ENCODE measurements at regions not wholly inside any gene's neighbourhood (a gene's known extent, or its start where the extent isn't known, plus 50 kb on each side); places are given as distances from the start of the nearest gene placed in this dataset.

DNA sequence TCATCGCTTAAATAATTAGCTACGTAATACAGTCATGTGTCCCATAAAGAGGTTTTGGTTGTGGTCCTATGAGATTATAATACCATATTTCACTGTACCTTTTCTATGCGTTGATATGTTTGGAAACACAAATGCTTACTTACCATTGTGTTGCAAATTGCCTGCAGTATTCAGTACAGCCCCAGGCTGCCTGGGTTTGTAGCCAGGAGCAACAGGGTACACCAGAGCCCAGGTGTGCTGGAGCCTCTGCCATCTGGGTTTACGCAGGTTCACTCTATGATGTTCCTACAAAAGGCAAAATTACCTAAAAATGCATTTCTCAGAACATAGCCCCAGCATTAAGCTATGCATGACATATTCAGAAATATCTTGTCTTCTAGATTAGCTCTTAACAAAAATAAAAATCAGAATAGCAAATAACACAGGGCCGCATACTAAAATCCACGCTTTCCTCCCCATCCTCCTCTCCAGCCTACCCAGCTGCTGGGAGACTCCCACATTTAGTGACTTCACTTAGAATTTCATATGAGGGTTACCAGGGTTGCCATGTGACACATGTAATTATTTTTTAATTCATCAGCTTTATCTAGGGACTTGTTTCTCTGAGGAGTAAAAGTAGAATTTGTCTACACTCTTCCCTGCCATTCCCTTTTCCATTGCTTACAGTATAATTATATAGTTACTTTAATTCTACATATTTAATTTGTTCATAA lies 559.0 kb upstream of the ADARB2 start:
- DNase-seq = no peak

DNA sequence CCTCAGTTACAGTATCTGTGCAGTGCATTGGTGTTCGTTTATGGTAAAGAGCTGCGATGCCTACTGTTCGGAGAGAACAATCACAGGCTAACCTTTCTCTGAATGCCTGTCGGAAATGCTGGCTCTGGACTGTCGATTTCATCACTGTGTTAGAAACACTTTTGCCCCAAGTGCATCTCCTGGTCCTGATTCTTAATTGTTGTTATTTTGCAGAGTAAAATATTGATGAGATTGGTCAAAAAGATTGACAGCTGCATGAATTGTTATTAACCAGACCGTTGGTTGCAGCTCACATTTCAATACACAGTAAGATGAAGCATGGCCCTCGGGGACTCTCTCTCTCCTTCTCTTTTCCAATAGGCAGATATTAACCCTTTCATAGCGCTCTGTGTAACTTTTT lies 557.4 kb upstream of the ADARB2 start:
- DNase-seq = no peak

DNA sequence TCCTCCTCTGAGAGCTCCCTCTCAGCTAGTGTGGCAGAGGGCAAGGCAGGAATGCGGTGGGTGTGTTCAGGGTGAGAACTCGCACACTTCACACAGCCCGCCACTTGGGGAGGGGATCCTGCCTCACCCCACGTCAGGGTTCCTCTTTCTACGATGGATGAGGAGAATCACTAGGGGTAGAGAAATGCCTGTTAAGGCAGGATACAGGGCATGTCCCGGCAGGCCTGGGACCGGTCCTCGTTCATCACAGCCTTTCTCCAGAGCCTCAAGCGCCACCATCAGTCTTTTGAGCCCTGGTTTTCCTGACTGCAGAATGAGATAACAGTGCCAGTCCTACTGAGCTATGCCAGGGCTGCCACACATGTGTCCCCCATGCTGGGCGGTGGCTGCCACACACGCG lies 546.7 kb upstream of the ADARB2 start:
- DNase-seq = no peak

DNA sequence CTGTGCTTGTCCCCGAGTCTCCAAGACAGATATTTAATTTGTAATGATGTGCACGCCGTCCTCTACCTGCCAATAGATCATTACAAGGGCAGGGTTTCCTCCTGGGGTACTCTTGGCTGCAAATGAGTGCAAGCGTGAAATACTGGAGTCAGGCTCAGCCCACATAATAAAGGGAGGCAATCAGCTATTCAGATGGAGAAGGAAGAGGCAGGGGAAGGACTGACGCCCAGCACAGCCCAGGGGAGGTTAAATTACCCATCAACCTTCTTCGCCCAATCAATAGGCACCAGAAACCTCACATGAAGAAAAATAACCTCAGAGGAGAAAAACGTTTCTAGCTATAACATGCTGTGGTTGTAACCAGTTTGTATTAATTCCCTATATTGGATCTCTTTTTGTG lies 544.9 kb upstream of the ADARB2 start:
- DNase-seq = no peak

DNA sequence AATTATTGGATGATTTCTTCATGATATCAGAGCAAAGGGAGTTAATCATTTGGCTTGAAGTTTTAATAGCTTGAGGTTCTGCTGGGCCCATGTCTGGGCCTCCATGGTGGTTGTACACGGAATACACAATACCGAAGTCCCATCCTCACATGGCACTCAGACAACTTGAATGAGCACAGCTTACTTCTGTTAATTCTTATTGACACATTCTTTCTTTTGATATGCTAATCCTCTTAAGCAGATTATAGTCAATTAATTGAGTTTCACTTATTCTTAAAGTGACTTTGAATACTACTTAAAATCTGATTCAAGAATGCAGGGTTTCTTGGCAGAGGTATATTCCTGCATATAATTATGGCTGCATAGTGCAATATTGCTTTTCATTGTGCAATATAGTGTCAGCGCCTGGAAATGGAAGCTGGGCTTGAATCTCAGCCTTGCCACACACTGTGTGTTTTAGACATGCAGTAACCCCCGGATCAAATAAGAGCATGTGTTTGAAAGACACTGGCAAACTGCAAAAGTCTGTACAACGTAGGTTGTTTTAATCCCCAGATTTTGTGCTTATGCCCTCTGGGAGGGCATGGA lies 543.5 kb upstream of the ADARB2 start:
- no peak for DNase-seq

DNA sequence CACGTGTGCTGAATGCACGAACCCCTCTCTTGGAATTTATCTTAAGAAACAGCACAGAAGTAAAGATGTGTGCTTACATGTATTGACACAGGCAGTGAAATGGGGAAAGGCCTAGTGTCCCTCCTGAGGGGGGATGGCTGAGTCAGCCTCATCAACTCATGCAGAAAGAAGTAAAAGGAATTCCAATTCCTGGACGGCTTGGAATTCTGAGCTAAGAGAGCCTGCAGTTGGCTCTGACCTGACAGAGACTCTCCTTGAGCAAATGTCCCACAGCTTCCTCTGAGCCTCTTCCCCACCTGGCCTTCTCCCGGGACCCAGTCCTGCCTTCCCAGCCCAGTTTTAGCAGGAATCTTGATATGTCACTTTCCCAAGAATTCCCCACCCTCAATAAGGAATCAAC lies 542.4 kb upstream of the ADARB2 start:
- DNase-seq = no peak

DNA sequence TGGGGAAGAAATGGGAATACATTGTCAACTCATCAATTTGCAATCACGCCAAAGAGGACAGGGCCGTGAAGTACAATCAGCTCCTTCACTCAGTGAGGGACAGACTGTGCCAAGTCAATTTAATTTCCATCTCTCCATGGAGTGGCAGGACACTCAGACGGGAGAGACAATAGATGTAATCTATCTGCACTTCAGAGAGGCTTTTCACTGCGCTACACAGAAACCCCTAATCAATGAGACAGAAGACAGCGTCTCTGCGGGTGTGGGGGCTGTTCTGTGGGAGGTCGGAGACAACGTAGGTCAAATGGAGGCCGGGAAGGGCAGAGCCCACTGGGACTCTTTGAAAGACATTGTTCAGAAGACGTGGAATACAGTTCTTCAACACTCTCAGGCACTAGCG lies 541.0 kb upstream of the ADARB2 start:
- no peak for DNase-seq

DNA sequence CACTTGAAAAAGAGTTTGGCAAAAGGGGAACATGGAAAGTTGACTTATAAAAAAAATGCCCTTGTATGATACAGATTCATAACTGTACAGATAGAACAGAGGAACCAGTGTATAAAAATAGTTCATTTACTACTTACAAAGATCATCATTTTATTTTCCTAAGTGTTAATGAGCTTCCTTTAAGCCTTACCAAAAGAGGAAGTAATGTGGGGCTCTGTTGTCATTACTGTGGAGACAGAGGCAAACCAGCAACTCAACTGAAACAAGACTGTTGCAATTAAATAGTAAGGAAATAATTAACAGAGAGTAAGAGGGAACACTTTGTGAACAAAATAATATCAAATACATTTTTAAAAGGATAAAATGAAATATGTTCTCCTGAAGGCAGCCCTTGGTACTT lies 526.2 kb upstream of the ADARB2 start:
- no peak for DNase-seq

DNA sequence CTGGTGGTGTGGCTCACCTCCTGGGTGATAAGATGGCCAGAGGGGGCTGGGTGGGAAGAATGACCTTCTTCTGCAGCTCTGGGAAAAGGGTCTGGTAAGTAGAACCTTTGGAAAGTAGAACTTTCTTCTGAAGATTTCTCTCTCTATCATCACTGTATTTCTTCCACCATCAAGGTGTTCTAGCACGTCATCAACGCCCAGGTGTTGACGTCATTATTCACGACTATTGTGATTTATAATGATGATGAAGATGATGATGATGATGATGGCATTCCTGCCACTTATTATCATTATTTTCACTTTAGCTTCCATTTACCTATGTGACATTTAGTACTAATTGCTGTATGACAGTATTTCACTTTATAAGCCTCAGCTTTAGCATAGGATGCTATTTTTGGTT lies 525.6 kb upstream of the ADARB2 start:
- DNase-seq = no peak

DNA sequence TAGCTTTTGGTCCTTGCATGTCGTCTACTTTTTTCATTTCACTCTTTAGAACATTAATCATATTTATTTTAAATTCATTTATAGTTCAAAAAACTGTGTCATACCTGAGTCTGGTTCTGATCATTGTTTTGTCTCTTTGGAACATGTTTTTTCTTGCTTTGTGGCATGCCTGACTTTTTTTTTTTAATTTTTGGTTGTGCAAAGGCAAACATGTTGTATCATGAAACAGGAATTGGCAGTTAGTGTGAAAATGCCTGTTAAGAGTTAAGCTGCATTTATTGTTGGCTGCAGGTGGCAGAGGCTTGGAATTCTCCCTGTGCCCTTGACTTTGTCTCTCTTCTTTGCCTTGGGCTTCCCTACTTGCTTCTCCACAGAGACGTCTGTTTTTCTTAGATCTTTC lies 525.0 kb upstream of the ADARB2 start:
- DNase-seq = no peak

DNA sequence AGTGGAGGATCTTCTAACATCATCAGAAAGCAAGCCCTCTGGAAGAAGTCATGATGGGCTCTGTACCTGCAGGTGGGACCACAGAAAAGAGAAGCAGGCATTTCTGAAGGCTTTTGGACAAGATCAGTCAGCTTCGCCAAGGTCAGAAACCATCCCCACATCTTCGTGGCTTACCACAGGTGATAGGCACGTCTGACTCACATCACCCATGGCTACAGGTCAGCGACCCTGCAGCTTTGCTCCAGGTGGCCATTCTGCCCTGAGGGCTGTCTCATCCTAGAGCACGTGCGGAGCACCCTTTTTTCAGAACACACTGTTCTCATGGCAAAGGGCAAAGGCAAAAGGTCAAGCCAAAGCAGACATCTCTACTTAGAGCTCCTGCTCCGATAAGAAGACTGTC lies 518.9 kb upstream of the ADARB2 start:
- DNase-seq = no peak

DNA sequence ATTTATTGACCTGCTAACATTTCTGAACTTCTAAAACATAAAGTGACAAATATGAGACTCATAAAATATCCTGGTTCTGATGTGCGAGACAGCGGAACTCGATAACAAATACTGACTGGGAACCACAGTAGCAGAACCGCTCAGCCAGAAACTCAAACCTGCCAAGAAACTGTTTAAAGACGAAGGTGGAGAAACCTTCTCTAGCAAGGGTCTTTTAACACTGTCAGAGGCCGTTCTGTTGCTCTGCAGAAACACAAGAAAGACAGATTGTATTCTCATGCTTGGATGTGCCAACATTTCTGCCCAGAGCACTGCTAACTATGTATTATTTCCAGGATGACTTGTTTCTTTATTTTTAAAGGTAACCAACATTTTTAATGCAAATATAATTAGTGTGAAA lies 514.8 kb upstream of the ADARB2 start:
- DNase-seq = no peak

DNA sequence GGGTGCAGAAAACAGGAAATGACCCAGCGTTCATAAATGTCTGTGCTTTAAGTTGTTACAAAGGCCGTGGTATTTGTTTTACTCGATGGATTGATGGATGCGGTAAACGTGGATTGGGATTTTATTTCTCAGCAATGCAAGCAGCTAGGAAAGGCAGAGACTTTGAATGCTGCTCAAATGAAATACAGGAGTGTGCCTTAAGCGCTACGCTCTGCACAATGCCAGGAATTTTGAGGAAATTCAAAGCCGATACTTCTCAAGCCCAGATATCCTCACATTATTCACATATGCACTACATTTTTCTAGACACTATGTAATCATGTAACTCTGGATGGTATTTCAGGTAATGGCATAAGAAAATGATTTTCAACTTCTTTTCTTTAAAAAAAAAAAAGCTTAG lies 514.3 kb upstream of the ADARB2 start:
- no peak for DNase-seq

DNA sequence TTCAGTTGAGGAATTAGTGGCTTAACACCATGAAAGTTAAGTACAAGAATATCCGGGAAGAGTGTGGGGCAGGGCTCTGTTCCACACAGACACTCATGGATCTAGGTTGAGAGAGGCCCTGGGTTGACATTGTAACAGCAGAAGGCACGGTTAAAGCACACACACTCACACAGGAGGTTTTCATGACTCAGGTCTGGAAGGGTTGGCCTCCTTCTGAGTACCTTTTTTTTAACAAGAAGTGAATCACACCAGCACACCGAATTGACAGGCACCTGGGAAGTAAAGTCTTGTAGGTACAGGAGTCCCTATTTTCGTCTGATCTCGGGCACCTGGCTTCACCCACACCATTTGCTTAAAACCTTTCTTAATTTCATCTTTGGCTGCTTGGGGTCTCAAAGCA lies 509.4 kb upstream of the ADARB2 start:
- no peak for DNase-seq

DNA sequence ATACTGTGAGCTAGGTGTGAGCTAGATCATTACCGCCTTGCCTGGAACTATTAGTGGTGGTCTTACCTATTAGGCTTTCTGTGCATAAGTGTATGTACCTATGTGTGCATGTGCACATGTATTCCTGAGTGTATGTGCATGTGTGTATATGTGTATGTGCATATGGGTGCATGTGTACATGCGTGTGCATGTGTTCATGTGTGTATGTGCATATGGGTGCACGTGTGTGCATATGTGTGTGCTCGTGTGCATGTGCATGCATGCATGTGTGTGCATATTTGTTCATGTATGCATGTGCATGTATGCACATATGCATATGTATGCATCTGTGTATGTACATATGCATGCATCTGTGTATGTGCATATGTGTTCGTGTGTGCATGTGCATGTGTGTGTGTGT lies 508.3 kb upstream of the ADARB2 start:
- no peak for DNase-seq

DNA sequence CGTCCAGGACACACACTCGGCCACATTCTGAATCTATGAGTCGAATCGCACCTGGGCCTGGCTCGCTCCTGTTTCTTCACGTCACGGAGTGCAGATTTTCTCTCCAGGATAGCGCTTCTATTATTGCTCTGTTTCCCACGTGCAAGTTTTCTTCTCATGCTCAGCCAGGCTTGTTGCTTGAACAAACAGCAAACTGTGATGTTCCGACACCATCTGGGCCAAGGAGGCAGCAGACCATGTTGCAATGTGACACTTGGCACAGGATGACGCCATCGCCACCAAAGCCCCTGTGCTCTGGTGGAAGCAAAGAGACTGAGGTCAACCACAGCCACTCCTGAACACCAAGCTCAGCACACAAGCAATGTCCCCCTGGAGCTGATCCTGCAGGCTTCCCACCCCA lies 507.1 kb upstream of the ADARB2 start:
- DNase-seq = no peak

DNA sequence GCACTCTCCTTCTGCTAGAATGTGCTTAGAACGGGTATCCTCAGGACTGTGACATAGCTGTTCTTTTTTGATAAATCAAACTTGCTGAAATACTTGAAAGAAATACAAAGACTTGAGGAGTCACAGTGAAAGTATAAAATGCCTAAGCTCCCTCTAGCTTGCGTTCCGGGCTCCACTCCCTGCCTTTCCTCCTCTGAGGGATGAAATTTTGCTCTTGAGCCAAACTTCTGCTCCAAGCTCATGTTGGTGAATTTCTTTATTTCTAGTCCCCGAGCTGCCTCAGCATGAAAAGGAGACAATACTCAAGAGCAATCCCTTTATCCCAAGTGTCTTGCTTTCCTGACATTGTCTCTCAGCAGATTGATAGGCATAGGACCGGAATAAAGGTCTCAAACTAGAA lies 499.6 kb upstream of the ADARB2 start:
- no peak for DNase-seq

DNA sequence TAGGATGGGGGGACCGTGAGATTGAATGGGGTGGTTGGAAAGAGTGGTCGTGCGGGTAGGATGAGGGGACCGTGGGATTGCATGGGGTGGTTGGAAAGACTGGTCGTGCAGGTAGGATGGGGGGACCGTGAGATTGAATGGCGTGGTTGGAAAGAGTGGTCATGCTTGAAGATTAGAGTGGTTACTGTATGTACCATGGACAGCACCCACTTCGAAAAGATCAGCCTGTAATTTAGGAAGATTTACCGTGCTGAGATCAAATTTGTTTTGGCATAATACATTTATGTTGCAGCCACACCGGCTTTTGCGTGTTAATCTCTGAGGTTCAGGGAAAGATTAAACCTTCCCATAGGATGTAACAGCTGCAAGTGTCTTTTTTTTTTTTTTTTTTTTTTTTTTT lies 495.2 kb upstream of the ADARB2 start:
- DNase-seq = no peak

DNA sequence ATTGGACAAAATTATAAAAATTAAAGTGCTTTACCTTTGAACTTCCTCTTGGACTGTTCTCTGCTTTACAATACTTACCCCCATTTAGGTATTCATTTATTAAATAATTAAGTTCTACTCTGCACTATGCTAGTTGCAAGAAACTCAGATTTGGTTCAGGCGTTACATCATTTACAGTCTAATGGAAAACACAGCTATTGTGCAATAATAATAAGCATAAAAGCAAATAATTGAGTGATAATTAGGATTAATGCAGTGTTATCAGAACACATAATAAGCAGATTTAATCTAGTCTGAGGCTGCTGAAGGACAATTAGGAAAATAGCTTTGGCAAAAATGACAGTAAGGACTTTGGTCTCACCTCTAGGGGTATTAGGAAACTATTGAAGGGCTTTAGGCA lies 493.2 kb upstream of the ADARB2 start:
- no peak for DNase-seq

DNA sequence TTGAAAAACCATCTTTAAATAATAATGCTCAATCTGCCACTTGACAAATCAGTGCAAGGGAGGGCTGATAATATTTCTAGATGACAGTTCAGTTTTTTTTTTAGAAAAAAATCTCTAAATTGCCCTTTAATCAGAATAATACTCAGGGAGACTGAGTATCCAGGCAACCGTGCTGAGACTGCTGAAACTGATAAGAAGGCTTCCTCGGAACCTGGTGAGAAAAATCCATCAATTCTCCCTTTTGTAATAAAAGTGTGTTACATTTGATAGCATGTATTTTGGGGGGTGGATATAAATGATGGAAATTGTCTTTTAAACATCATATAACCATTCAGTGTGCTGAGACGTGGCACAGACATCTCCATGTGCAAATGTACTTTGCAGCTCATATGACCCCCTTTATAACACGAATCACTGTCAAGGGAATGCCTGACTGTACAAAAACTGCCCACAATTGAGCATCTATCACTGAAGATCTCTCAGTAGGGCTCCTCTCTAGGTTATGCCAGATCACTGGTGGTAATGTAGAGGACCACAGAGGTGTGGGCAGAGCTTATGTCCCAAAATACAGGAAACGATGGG lies 491.1 kb upstream of the ADARB2 start:
- DNase-seq = no peak

DNA sequence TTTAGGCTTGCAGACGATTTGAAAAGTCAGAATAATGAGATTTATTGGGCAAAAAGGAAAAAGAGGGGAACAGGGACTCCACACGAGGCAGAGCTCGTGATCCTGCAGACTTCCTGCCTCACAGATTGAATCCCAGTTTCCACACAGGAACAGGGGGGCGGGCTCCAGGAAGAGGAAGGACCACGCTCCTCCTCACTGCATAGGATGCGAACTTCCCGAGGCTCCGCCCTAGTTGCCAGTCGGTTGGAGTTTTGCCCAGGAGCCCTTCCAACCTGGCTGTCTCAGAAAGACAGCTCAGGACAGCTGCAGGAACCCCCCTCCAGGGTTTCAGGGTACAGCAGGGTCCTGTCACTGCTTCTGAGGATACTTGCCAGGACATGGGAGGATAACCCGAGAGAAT lies 488.3 kb upstream of the ADARB2 start:
- DNase-seq = no peak

DNA sequence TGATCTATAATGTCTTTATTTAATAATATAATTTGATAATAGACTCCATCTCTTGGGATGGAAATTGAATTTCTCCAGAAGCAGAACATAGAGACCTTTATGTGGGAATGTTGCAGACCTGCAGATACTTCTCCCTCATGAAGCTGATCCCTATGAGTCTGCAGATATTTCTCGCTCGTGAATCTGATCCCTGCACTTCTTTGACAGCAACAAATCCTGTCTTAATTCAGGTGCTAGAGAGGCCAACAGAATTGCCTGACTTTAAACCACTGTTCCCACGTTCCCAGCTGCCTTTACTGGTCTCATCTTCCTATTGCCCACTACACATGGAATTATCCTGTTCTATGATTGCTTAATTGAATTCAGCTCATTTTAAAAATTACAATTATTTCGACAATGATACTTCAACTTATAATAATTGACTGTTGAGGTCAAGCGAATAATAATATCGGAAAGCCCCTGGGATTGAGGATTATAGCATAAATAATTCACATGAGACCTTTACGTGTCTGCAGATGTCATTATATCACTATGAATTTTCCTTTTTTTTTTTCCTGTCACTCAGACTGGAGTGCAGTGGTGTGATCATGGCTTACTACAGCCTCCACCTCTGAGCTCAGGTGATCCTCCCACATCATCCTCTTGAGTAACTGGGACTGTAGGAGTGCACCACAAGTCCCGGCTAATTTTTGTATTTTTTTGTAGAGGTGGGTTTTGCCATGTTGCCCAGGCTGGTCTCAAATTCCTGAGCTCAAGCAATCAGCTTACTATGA lies 486.4 kb upstream of the ADARB2 start:
- no peak for DNase-seq

DNA sequence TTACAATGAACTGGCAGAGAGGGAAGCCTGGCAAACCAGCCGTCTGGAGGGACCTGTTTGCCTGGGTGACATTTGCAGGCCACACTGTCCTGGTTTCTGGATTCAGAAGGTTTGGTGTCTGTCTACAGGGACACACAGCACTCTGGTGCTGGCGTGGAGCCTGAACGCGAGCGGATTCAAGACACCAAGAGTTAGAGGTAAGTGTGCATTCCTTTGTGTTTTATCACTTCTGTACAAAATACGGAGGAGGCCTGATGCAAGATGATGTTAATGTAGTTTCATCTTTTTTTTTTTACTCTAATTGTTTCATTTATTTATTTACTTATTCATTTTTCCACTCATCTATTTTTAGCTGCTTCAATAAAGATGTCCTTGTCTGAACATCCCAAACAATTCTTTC lies 485.3 kb upstream of the ADARB2 start:
- no peak for DNase-seq

DNA sequence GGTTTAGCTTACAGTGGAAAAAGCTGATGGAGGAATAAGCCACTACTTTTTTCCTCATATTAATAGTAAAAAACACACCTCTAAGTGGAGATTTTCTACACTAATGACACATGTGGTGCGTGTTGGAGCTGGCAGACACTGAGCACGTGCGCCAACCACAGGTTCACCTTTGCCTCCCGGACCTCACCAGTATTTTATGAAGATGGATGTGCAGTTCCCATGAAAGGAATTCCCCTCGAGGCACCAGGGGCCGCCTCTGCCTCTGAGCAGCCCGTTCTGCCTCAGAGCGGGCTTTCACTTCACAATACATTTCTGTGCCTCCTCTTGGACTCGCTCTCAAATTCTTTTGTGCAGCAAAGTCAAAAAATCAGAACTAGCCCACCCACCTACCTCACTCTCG lies 477.5 kb upstream of the ADARB2 start:
- DNase-seq = no peak

Data from activated CD4-positive, CD25-positive, alpha-beta regulatory T cell (primary cell).